HFFc6 (cell line): ENCODE measurements at regions not wholly inside any gene's neighbourhood (a gene's known extent, or its start where the extent isn't known, plus 50 kb on each side); places are given as distances from the start of the nearest gene placed in this dataset.
A peak's percentile ranks its signal among the peaks of the same experiment; 100 is the strongest.

Source experiments
- DNase-seq: peaks from one replicate; pipeline ENCODE4 v3.0.0-alpha.2; 2018
- H3K27ac Mint-ChIP-seq: 2 replicates; pipeline ENCODE4 v1.8.0; 2020; ENCODE audit warnings: mild to moderate bottlenecking, mixed read lengths
- H3K27me3 Mint-ChIP-seq: 2 replicates; pipeline ENCODE4 v1.8.0; 2021; ENCODE audit warnings: mild to moderate bottlenecking, moderate library complexity, mixed read lengths; ENCODE audit not compliant: insufficient read depth
- H3K36me3 Mint-ChIP-seq: 2 replicates; pipeline ENCODE4 v1.8.0; 2021; ENCODE audit warnings: low read depth, mixed read lengths
- H3K4me1 Mint-ChIP-seq: 2 replicates; pipeline ENCODE4 v1.8.0; 2020; ENCODE audit warnings: low read depth, mixed read lengths
- H3K4me3 Mint-ChIP-seq: 2 replicates; pipeline ENCODE4 v1.8.0; 2020; ENCODE audit warnings: mild to moderate bottlenecking, moderate library complexity, mixed read lengths
- H3K9me3 Mint-ChIP-seq: 2 replicates; pipeline ENCODE4 v1.8.0; 2020; ENCODE audit warnings: mild to moderate bottlenecking, mixed read lengths
- TF ChIP-seq, protein P1 (sequence below): fragments of 200-600 bp; sonication (generic); IDR thresholded peaks from 2 replicates; pipeline ENCODE4 v1.5.0; 2021; ENCODE audit warnings: antibody characterized with exemption, mild to moderate bottlenecking

DNA sequence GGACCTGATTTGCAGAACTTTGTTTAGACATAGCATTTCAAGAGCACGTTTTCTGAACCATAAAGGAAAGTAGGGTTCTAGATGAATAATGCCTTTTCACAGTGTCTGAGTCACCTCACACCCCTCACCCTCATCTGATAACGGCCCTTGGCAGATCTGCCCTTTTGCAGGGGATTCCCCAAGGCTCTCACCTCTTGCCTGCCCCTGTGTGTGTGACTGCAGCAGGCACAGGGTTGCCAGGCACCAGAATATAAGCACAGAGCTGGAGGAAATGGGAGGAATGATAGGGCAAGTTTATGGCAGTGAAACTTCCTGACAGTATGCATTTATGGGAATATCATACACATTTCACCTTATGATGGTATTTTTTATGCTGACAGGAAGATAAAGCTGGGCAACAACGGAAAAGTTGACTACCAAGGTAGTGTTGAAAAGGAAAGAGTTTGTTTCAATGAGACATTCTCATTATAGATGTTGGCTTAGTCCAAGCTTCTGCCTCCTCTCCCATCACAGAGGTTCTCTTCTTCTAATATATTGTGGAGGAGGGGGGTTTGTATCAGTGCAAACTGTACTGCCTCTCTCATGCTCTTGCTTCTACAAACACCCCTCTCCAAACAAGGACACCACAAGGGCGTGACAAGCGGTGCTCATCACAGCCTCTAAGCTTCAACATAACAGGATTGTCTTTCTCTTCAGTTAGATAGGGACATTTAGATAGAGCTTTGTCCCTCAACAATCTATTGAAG lies 101.5 kb upstream of the BACH2 start:
- no peak overlapping the region for H3K4me3 Mint-ChIP-seq

DNA sequence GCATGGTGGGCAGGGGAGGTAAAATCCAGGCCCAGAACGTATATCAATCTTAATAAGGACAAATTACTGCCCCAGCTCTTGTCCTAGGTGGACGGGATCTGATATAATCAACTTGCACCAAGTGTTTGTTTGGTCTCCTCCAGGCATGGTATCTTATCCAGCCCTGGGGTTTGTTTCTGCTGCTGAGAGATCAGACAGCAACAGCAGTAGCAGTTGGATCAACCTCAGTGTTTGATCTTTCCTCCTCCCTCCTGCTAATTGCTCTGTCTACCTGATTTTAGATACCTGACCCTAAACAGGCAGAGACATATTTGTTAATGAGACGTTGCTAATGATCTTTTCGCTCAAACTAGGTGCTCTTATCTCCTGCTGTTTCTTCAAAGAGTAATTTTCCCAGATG lies 100.4 kb upstream of the BACH2 start:
- Mint-ChIP-seq H3K4me3 (no peak overlapping the region), H3K9me3 (no peaks in the 10 kb centered on the region), H3K27me3 (peaks cover 18% of the 10 kb centered on the region), H3K36me3 (no peaks in the 10 kb centered on the region), H3K27ac (no peak overlapping the region), H3K4me1 (no peaks in the 10 kb centered on the region)
- TF ChIP-seq, protein P1, sequence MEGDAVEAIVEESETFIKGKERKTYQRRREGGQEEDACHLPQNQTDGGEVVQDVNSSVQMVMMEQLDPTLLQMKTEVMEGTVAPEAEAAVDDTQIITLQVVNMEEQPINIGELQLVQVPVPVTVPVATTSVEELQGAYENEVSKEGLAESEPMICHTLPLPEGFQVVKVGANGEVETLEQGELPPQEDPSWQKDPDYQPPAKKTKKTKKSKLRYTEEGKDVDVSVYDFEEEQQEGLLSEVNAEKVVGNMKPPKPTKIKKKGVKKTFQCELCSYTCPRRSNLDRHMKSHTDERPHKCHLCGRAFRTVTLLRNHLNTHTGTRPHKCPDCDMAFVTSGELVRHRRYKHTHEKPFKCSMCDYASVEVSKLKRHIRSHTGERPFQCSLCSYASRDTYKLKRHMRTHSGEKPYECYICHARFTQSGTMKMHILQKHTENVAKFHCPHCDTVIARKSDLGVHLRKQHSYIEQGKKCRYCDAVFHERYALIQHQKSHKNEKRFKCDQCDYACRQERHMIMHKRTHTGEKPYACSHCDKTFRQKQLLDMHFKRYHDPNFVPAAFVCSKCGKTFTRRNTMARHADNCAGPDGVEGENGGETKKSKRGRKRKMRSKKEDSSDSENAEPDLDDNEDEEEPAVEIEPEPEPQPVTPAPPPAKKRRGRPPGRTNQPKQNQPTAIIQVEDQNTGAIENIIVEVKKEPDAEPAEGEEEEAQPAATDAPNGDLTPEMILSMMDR = no peak
- DNase-seq = no peak

More for the DNA sequence above, 101.5 kb upstream of the BACH2 start:
- no peak for DNase-seq
- peaks cover 20% of the 10 kb centered on the region for H3K27me3 Mint-ChIP-seq
- no peak overlapping the region for H3K27ac Mint-ChIP-seq
- no peaks in the 10 kb centered on the region for H3K4me1 Mint-ChIP-seq
- TF ChIP-seq, protein P1 = no peak
- no peaks in the 10 kb centered on the region for H3K9me3 Mint-ChIP-seq
- H3K36me3 Mint-ChIP-seq = no peaks in the 10 kb centered on the region

DNA sequence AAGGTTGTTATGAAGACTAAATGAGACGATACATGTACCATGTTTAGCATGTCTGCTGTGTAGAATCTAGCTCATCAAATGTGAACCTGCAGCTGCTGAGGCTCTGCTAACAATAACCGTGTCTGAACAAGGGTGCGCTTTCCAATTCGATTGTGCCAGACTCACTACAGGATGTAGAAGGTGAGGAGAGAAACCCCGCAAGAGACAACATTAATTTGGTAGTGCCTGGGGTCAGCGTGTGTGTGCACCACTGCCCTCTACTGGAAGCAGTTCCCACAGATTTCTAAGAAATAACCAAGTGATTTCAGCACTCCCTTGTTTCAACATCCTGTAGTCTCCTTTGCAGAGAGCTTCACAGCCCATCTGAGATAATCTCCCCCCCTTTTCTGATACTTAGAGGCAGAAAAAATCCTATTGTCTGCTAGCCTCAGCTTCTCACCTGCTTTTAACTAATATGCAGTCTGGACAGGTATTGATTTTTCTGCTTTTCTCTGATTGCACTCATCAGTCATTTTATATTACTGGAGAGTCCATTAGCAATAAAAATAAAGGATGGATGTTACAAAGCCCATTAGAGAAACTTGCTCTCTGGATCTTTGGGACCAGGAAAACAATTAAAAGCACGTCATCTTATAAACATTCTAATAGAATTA lies 96.7 kb upstream of the BACH2 start:
- Mint-ChIP-seq H3K36me3 (no peaks in the 10 kb centered on the region), H3K9me3 (no peaks in the 10 kb centered on the region), H3K27me3 (peaks cover 11% of the 10 kb centered on the region), H3K27ac (no peak overlapping the region), H3K4me1 (no peaks in the 10 kb centered on the region), H3K4me3 (no peak overlapping the region)
- TF ChIP-seq, protein P1 = peak; percentile 88
- DNase-seq = peak; percentile 36

DNA sequence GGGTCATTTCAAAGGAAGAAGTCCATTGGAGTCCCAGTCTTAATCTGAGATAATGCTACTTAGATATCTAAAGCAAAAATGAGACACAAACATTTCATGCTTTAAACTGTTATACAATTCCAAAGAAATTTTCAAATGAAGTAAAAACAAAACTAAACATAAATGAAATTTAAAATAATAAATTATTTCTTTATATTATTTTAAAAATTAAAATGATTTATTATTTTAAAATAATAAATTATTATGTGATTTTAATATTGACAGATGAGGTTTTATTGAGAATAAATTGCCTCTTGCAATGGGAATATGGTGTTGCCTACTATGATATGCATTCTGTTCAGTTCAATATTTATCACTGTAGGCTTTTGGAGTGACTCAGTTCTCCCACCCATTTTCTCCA lies 93.7 kb upstream of the BACH2 start:
- no peak overlapping the region for H3K4me3 Mint-ChIP-seq
- no peak overlapping the region for H3K27ac Mint-ChIP-seq
- H3K36me3 Mint-ChIP-seq = no peaks in the 10 kb centered on the region
- TF ChIP-seq, protein P1 = no peak
- peaks cover 6% of the 10 kb centered on the region; the same call in 1 of the 2 replicates for H3K27me3 Mint-ChIP-seq
- no peak for DNase-seq
- no peaks in the 10 kb centered on the region; the same call in 1 of the 2 replicates for H3K4me1 Mint-ChIP-seq
- no peaks in the 10 kb centered on the region for H3K9me3 Mint-ChIP-seq

DNA sequence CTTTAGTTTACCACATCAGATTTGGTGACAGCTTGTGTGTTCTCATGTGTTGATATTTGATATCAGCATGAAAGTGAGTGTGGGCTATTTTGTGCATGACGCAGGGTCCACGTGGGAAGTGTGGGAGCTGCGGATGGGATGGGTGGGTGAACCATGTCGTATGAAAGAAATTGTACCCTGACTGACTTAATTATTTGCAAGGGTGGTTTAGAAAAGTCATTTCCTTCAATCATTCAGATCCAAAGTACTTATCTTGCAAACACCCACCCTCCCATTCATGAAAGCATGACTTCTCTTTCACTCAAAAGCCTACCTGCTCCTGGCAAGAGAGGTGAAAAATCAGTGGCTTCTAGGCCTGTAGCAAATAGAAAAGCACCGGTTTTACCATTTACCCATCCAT lies 91.8 kb upstream of the BACH2 start:
- no peak overlapping the region for H3K27ac Mint-ChIP-seq
- no peaks in the 10 kb centered on the region; the same call in 1 of the 2 replicates for H3K4me1 Mint-ChIP-seq
- DNase-seq = no peak
- no peaks in the 10 kb centered on the region for H3K9me3 Mint-ChIP-seq
- H3K36me3 Mint-ChIP-seq = no peaks in the 10 kb centered on the region
- H3K4me3 Mint-ChIP-seq = no peak overlapping the region
- H3K27me3 Mint-ChIP-seq = peaks cover 12% of the 10 kb centered on the region
- TF ChIP-seq, protein P1 = no peak
